ENCODE measurements at regions not wholly inside any gene's neighbourhood (a gene's known extent, or its start where the extent isn't known, plus 50 kb on each side); places are given as distances from the start of the nearest gene placed in this dataset.

DNA sequence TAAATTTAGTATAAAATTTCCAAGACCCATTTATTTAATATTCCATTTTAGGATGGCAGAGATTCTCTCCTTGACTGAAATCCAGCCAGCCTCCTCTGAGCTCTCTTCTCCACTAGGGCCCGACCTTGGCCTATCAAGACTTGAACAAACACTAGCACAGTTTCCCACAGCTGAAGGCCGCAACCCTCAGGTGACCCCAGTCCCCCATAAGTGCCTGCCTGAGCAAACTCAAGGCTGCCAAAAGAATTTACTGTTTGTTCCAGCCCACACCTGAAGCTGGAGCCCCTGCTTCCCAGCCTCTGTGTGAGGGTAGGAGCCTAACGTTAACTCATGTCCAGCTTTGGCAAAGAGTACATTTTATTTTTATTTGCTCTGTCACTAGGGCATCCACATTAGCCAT, 629.0 kb upstream of the ZFP42 start:
- TF ChIP-seq, protein P1, sequence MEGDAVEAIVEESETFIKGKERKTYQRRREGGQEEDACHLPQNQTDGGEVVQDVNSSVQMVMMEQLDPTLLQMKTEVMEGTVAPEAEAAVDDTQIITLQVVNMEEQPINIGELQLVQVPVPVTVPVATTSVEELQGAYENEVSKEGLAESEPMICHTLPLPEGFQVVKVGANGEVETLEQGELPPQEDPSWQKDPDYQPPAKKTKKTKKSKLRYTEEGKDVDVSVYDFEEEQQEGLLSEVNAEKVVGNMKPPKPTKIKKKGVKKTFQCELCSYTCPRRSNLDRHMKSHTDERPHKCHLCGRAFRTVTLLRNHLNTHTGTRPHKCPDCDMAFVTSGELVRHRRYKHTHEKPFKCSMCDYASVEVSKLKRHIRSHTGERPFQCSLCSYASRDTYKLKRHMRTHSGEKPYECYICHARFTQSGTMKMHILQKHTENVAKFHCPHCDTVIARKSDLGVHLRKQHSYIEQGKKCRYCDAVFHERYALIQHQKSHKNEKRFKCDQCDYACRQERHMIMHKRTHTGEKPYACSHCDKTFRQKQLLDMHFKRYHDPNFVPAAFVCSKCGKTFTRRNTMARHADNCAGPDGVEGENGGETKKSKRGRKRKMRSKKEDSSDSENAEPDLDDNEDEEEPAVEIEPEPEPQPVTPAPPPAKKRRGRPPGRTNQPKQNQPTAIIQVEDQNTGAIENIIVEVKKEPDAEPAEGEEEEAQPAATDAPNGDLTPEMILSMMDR (IDR thresholded peaks at IDR 0.05) = no peak
- no peak for TF ChIP-seq POLR2A (IDR thresholded peaks at IDR 0.05)
